ENCODE measurements at regions not wholly inside any gene's neighbourhood (a gene's known extent, or its start where the extent isn't known, plus 50 kb on each side); places are given as distances from the start of the nearest gene placed in this dataset.
"Not testable (repeated sequence)": the region's sequence is repeated elsewhere in the genome, so short reads cannot be mapped to it uniquely, and the experiment has no call there.

DNA sequence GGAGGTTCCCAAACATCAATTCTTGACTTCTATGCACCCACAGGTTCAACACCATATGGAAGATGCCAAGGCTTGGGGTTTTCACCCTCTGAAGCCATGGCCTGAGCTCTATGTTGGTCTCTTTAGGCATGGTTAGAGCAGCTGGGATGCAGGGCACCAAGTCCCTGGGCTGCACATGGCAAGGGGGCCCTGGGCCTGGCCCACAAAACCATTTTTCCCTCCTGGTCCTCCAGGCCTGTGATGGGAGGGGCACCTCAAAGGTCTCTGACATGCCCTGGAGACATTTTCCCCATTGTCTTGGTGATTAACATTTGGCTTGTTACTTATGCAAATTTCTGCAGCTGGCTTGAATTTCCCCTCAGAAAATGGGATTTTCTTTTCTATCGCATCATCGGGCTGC, 480.5 kb upstream of the IRAK1BP1 start:
- TF ChIP-seq, protein P1, sequence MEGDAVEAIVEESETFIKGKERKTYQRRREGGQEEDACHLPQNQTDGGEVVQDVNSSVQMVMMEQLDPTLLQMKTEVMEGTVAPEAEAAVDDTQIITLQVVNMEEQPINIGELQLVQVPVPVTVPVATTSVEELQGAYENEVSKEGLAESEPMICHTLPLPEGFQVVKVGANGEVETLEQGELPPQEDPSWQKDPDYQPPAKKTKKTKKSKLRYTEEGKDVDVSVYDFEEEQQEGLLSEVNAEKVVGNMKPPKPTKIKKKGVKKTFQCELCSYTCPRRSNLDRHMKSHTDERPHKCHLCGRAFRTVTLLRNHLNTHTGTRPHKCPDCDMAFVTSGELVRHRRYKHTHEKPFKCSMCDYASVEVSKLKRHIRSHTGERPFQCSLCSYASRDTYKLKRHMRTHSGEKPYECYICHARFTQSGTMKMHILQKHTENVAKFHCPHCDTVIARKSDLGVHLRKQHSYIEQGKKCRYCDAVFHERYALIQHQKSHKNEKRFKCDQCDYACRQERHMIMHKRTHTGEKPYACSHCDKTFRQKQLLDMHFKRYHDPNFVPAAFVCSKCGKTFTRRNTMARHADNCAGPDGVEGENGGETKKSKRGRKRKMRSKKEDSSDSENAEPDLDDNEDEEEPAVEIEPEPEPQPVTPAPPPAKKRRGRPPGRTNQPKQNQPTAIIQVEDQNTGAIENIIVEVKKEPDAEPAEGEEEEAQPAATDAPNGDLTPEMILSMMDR (conservative IDR thresholded peaks at IDR 0.05; ENCODE audit: low read depth, low read length), result not testable (repeated sequence)
- not testable (repeated sequence) for TF ChIP-seq EZH2 (IDR thresholded peaks at IDR 0.05; ENCODE audit: borderline replicate concordance, low read depth, low read length, poor library complexity, severe bottlenecking)
